Neural progenitor cell (in vitro differentiated cells): ENCODE measurements at regions not wholly inside any gene's neighbourhood (a gene's known extent, or its start where the extent isn't known, plus 50 kb on each side); places are given as distances from the start of the nearest gene placed in this dataset.

Experiments
- DNase-seq: peaks from one replicate; pipeline ENCODE4 v3.0.0-alpha.2; 2016; ENCODE audit warnings: low spot score
- H2AFZ ChIP-seq: fragments of 200-600 bp; sonication (generic); replicated peaks from 2 replicates; pipeline ENCODE4 v1.6.1; 2016; ENCODE audit warnings: antibody characterized with exemption
- H3F3A ChIP-seq: fragments of 200-600 bp; sonication (generic); 2 replicates; pipeline ENCODE4 v1.6.1; 2016; ENCODE audit warnings: antibody characterized with exemption, low read depth
- H3K27ac ChIP-seq: fragments of 200-600 bp; sonication (generic); 2 replicates; pipeline ENCODE4 v1.5.1; 2016; ENCODE audit warnings: mild to moderate bottlenecking
- H3K27me3 ChIP-seq: fragments of 200-600 bp; sonication (generic); 2 replicates; pipeline ENCODE4 v1.6.1; 2016; ENCODE audit warnings: mild to moderate bottlenecking, moderate library complexity
- H3K36me3 ChIP-seq: fragments of 200-600 bp; sonication (generic); 2 replicates; pipeline ENCODE4 v1.5.1; 2016
- H3K4me1 ChIP-seq: fragments of 200-600 bp; sonication (generic); 2 replicates; pipeline ENCODE4 v1.6.1; 2016; ENCODE audit warnings: mixed run types
- H3K4me2 ChIP-seq: fragments of 200-600 bp; sonication (generic); 2 replicates; pipeline ENCODE4 v1.6.1; 2016
- H3K4me3 ChIP-seq: fragments of 200-600 bp; sonication (generic); 2 replicates; pipeline ENCODE4 v1.5.1; 2016
- H3K79me2 ChIP-seq: fragments of 200-600 bp; sonication (generic); 2 replicates; pipeline ENCODE4 v1.6.1; 2016; ENCODE audit warnings: low read depth
- H3K9ac ChIP-seq: fragments of 200-600 bp; sonication (generic); 2 replicates; pipeline ENCODE4 v1.6.1; 2016
- H3K9me3 ChIP-seq: fragments of 200-600 bp; sonication (generic); 2 replicates; pipeline ENCODE4 v1.5.1; 2016; ENCODE audit warnings: low read depth
- H4K20me1 ChIP-seq: fragments of 200-600 bp; sonication (generic); 2 replicates; pipeline ENCODE4 v1.6.1; 2016; ENCODE audit warnings: low read depth
- H3K27ac Mint-ChIP-seq: 3 replicates; pipeline ENCODE4 v1.8.0; 2021; ENCODE audit warnings: mixed read lengths
- H3K27me3 Mint-ChIP-seq: 2 replicates; pipeline ENCODE4 v1.8.0; 2022; ENCODE audit warnings: low read depth, mild to moderate bottlenecking, inconsistent platforms, moderate library complexity, mixed read lengths; ENCODE audit not compliant: insufficient read depth
- H3K36me3 Mint-ChIP-seq: 3 replicates; pipeline ENCODE4 v1.8.0; 2021; ENCODE audit warnings: mixed read lengths
- H3K4me1 Mint-ChIP-seq: 3 replicates; pipeline ENCODE4 v1.8.0; 2021; ENCODE audit warnings: mixed read lengths
- H3K4me3 Mint-ChIP-seq: 3 replicates; pipeline ENCODE4 v1.8.0; 2021; ENCODE audit warnings: mild to moderate bottlenecking, moderate library complexity, mixed read lengths
- H3K9me3 Mint-ChIP-seq: 3 replicates; pipeline ENCODE4 v1.8.0; 2020; ENCODE audit warnings: mixed read lengths
- CTCF ChIP-seq: fragments of 200-600 bp; sonication (generic); IDR thresholded peaks from 2 replicates; pipeline ENCODE4 v1.5.1; 2017; ENCODE audit warnings: antibody characterized with exemption, mild to moderate bottlenecking
- EZH2 ChIP-seq: fragments of 200-600 bp; sonication (generic); IDR thresholded peaks from 2 replicates; pipeline ENCODE4 v1.6.1; 2017; ENCODE audit warnings: antibody characterized with exemption, mild to moderate bottlenecking, moderate library complexity
- EZH2phosphoT487 ChIP-seq: fragments of 200-600 bp; sonication (generic); IDR thresholded peaks from 2 replicates; pipeline ENCODE4 v1.6.1; 2017; ENCODE audit warnings: antibody characterized with exemption

- H2AFZ ChIP-seq = no peak overlapping the region
- H3K9me3 ChIP-seq = no peaks in the 10 kb centered on the region
- no peak overlapping the region for H3K9ac ChIP-seq
- H3K27me3 Mint-ChIP-seq = no peaks in the 10 kb centered on the region
- H3K4me1 Mint-ChIP-seq = no peaks in the 10 kb centered on the region
- H3K36me3 Mint-ChIP-seq = no peaks in the 10 kb centered on the region
- DNase-seq = no peak
- H3K79me2 ChIP-seq = no peaks in the 10 kb centered on the region
- no peaks in the 10 kb centered on the region for H3K36me3 ChIP-seq
- peaks cover 2% of the 10 kb centered on the region for H3K9me3 Mint-ChIP-seq
- no peak overlapping the region for H3K27ac Mint-ChIP-seq
- H3F3A ChIP-seq = no peaks in the 10 kb centered on the region
- no peak overlapping the region for H3K4me3 ChIP-seq
- no peak overlapping the region for H3K4me2 ChIP-seq
- H3K4me3 Mint-ChIP-seq = no peak overlapping the region
- H3K27ac ChIP-seq = no peak overlapping the region
- TF ChIP-seq CTCF = no peak
- no peak for TF ChIP-seq EZH2phosphoT487
- no peak for TF ChIP-seq EZH2
- no peaks in the 10 kb centered on the region for H4K20me1 ChIP-seq
- H3K27me3 ChIP-seq = no peaks in the 10 kb centered on the region
- H3K4me1 ChIP-seq = no peaks in the 10 kb centered on the region
These were observed 478.9 kb upstream of the GRM3 start for GRCh38 chr7:86164827-86165226.

GRCh38 chr7:86158111-86158510 lies 485.6 kb upstream of the GRM3 start:
- no peaks in the 10 kb centered on the region for H4K20me1 ChIP-seq
- Mint-ChIP-seq H3K9me3 (peaks cover 5% of the 10 kb centered on the region), H3K4me1 (no peaks in the 10 kb centered on the region), H3K4me3 (no peak overlapping the region), H3K27me3 (peaks cover 2% of the 10 kb centered on the region), H3K27ac (no peak overlapping the region), H3K36me3 (no peaks in the 10 kb centered on the region)
- no peaks in the 10 kb centered on the region for H3K79me2 ChIP-seq
- no peaks in the 10 kb centered on the region for H3K27me3 ChIP-seq
- no peaks in the 10 kb centered on the region for H3K9me3 ChIP-seq
- TF ChIP-seq CTCF (no peak), EZH2 (no peak), EZH2phosphoT487 (no peak)
- no peak overlapping the region for H3K9ac ChIP-seq
- no peak overlapping the region for H2AFZ ChIP-seq
- no peak overlapping the region for H3K4me2 ChIP-seq
- H3K4me1 ChIP-seq = no peaks in the 10 kb centered on the region
- no peak overlapping the region for H3K27ac ChIP-seq
- H3K36me3 ChIP-seq = no peaks in the 10 kb centered on the region
- H3K4me3 ChIP-seq = no peak overlapping the region
- H3F3A ChIP-seq = no peaks in the 10 kb centered on the region
- peak; percentile 44 for DNase-seq

- no peaks in the 10 kb centered on the region for H3K27me3 ChIP-seq
- Mint-ChIP-seq H3K27me3 (peaks cover 2% of the 10 kb centered on the region), H3K27ac (no peak overlapping the region), H3K4me3 (no peak overlapping the region), H3K36me3 (no peaks in the 10 kb centered on the region), H3K9me3 (peaks cover 5% of the 10 kb centered on the region), H3K4me1 (no peaks in the 10 kb centered on the region)
- H3K79me2 ChIP-seq = no peaks in the 10 kb centered on the region
- TF ChIP-seq CTCF (no peak), EZH2phosphoT487 (no peak), EZH2 (no peak)
- no peaks in the 10 kb centered on the region for H3K4me1 ChIP-seq
- no peak for DNase-seq
- no peaks in the 10 kb centered on the region for H4K20me1 ChIP-seq
- no peaks in the 10 kb centered on the region for H3K9me3 ChIP-seq
- no peak overlapping the region for H3K9ac ChIP-seq
- no peaks in the 10 kb centered on the region for H3F3A ChIP-seq
- no peak overlapping the region for H3K4me2 ChIP-seq
- no peaks in the 10 kb centered on the region for H3K36me3 ChIP-seq
- H2AFZ ChIP-seq = no peak overlapping the region
- no peak overlapping the region for H3K27ac ChIP-seq
- no peak overlapping the region for H3K4me3 ChIP-seq
These were observed 488.1 kb upstream of the GRM3 start for GRCh38 chr7:86155623-86156022.

GRCh38 chr7:86152926-86153325 lies 490.8 kb upstream of the GRM3 start:
- Histone ChIP-seq H3K4me3 (no peak overlapping the region), H3K79me2 (no peaks in the 10 kb centered on the region), H3K4me2 (no peak overlapping the region), H3K4me1 (no peaks in the 10 kb centered on the region), H2AFZ (no peak overlapping the region), H3K27ac (no peak overlapping the region), H3K36me3 (no peaks in the 10 kb centered on the region), H3K9ac (no peak overlapping the region), H3K9me3 (no peaks in the 10 kb centered on the region), H4K20me1 (no peaks in the 10 kb centered on the region), H3K27me3 (no peaks in the 10 kb centered on the region), H3F3A (no peaks in the 10 kb centered on the region)
- Mint-ChIP-seq H3K4me3 (no peak overlapping the region), H3K36me3 (no peaks in the 10 kb centered on the region), H3K4me1 (no peaks in the 10 kb centered on the region), H3K27me3 (peaks cover 2% of the 10 kb centered on the region), H3K27ac (no peak overlapping the region), H3K9me3 (no peaks in the 10 kb centered on the region)
- TF ChIP-seq CTCF (no peak), EZH2phosphoT487 (no peak), EZH2 (no peak)
- no peak for DNase-seq
